22Rv1 (cell line): ENCODE measurements at regions not wholly inside any gene's neighbourhood (a gene's known extent, or its start where the extent isn't known, plus 50 kb on each side); places are given as distances from the start of the nearest gene placed in this dataset.

Experiments used
- H3K27ac ChIP-seq: fragments of 450-650 bp; 2 replicates; pipeline ENCODE4 v1.5.1; 2017
- CTCF ChIP-seq: fragments of 450-650 bp; IDR thresholded peaks from 2 replicates; pipeline ENCODE4 v1.5.1; 2017; ENCODE audit warnings: mild to moderate bottlenecking
- ZFX ChIP-seq: fragments of 450-650 bp; IDR thresholded peaks from 2 replicates; pipeline ENCODE4 v1.6.1; 2017; ENCODE audit warnings: antibody characterized with exemption, borderline replicate concordance

GRCh38 chr2:120452131-120452530, 106.2 kb downstream of the INHBB start:
- H3K27ac ChIP-seq = no peak overlapping the region
- TF ChIP-seq CTCF (no peak), ZFX (no peak)

GRCh38 chr2:120452945-120453634, 107.2 kb downstream of the INHBB start:
- H3K27ac ChIP-seq = no peak overlapping the region
- no peak for TF ChIP-seq CTCF
- TF ChIP-seq ZFX = no peak

GRCh38 chr2:120453635-120453998, 107.7 kb downstream of the INHBB start:
- no peak overlapping the region for H3K27ac ChIP-seq
- TF ChIP-seq CTCF (no peak), ZFX (no peak)

GRCh38 chr2:120454654-120455385, 108.9 kb downstream of the INHBB start:
- no peak overlapping the region for H3K27ac ChIP-seq
- TF ChIP-seq ZFX (no peak), CTCF (no peak)

- H3K27ac ChIP-seq = no peak overlapping the region
- TF ChIP-seq CTCF = no peak
- TF ChIP-seq ZFX = no peak
Measured at GRCh38 chr2:120455390-120455789, 109.5 kb downstream of the INHBB start.

- peak; percentile 35 for TF ChIP-seq CTCF
- TF ChIP-seq ZFX = no peak
Measured at GRCh38 chr2:120456867-120457266, 110.9 kb downstream of the INHBB start.

GRCh38 chr2:120460511-120460910, 114.6 kb downstream of the INHBB start:
- no peak overlapping the region for H3K27ac ChIP-seq
- TF ChIP-seq CTCF (no peak), ZFX (no peak)

More at GRCh38 chr2:120456867-120457266, 110.9 kb downstream of the INHBB start:
- no peak overlapping the region for H3K27ac ChIP-seq
